T47D (cell line): ENCODE measurements at regions not wholly inside any gene's neighbourhood (a gene's known extent, or its start where the extent isn't known, plus 50 kb on each side); places are given as distances from the start of the nearest gene placed in this dataset.

Experiments
- DNase-seq, 2 experiments: peaks; one replicate each; pipeline versions ENCODE4 v3.0.0 to v3.0.0-alpha.2; 2011 to 2012; ENCODE audit warnings: low read depth in 1 of 2, low spot score in 1 of 2
- JUND ChIP-seq: IDR thresholded peaks from 2 replicates; pipeline ENCODE4 v1.6.1; 2012; ENCODE audit warnings: low read depth
- in situ Hi-C: cut with HindIII; loops from 2 replicates; pipeline ENCODE4 v1.10.0; 2016; ENCODE audit warnings: low sequenced_read_pairs, low pct_unique_long_range_greater_than_20kb

- DNase-seq: no peak
- in situ Hi-C loops: no loop called here
- TF ChIP-seq JUND: no peak
Observed at GRCh38 chr4:167421201-167421600, 186.9 kb upstream of the SPOCK3 start.

GRCh38 chr4:167424341-167425256 is 190.3 kb upstream of the SPOCK3 start:
- no peak for DNase-seq
- no peak for TF ChIP-seq JUND
- in situ Hi-C loops: no loop called here

DNA sequence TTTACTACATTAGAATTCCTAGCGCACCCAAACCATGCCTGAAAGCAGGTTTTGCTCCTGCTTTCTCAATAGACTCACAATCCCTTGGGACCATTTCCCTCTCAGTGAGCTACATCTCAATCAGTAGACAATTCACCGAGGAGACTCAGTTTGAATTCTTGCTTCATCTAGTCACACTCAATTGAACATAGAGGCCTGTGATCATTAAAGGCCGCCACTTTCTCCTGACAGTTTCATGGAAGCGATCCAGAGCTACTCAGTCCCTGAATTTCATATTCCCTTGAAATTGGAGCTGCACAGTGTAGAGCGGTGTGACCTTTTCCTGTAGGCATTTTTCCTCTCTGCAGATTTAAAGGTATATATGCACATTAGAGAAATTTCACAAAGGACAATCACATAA is 193.9 kb upstream of the SPOCK3 start:
- no peak for TF ChIP-seq JUND
- DNase-seq: peak in 1 of 2 experiments; percentile 9
- in situ Hi-C loops: no loop called here

DNA sequence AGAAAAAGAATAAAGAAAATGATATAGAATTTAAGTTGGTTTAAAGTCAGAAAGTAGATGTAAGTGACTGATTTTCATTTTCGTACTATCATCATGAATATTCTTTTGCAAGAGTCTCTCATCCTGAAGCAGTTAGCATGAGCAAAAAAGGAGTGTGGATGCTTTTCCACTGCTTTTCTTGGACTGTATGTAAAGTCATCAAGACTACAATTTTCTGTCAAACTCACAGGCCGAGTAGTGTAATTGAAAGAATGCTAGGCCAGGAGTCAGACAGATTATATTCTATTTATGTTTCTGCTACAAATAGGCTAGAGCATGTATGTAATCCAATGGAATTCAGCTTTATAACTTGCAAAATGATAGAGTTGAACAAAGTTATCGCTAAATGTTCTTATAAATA is 197.1 kb upstream of the SPOCK3 start:
- no peak for TF ChIP-seq JUND
- no peak for DNase-seq
- in situ Hi-C loops: no loop called here

- in situ Hi-C loops: no loop called here
- no peak for TF ChIP-seq JUND
- no peak for DNase-seq
Observed at GRCh38 chr4:167435786-167436185, 201.5 kb upstream of the SPOCK3 start.

DNA sequence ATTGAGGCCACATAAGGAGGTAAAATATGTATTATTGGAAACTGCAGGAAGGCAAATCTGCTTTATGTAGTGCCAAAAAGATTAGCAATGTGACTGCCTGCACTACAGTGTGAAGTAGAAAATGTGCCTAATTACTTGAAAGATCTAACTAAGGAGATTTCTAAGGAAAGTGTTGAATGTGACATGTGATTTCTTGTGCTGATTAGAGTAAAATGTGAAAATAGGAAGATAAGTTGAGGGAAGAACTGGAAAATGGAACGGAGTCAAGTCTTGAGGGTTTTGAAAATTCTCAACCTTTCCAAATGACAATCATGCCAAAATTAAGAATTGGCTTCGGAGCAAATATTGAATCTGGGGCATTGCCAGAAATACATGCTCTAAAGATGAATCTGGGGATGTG is 209.5 kb upstream of the SPOCK3 start:
- in situ Hi-C loops: no loop called here
- no peak for TF ChIP-seq JUND
- DNase-seq: no peak

DNA sequence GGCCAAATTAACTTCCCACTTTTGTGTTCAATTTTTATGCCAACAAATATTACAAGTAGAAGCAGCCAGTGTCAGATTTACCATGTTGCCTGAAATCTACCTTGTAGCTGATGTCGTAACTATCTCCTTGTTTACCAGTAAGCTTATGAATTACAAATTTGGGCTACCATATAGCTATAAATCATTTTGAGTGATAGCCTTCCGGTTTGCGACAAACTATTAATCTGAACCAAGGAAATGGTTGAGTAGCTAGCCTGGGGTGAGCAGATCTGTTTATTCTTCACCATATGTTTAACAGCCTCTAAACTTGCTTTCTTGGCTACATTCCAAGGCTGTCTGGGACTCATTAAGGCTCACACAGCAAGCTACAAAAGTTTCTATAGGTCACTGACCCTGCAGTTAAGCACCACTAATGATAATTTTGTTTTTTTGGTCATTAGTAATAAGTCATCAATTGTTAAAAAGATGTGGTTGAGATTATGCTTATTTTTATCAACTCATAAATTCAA is 218.7 kb upstream of the SPOCK3 start:
- no peak for TF ChIP-seq JUND
- in situ Hi-C loops: no loop called here
- no peak for DNase-seq

DNA sequence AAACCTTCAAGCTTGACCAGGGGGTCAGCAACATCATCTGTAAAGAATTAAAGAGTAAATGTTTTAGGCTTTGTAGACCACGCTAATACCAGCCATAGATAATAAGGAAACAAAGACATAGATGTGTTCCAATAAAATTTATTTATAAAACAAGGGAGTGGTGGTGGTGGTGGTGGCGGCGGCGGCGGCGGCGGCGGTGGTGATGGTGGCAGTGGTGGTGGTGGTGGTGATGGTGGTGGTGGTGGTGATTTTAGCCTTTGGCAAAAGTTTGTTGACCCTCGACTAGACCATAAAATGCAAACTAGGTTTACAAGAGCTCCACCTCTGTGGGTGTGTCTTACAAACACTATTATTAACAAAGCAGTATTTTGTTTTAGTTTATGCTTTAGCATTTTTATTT is 222.3 kb upstream of the SPOCK3 start:
- DNase-seq: no peak
- in situ Hi-C loops: no loop called here
- no peak for TF ChIP-seq JUND

DNA sequence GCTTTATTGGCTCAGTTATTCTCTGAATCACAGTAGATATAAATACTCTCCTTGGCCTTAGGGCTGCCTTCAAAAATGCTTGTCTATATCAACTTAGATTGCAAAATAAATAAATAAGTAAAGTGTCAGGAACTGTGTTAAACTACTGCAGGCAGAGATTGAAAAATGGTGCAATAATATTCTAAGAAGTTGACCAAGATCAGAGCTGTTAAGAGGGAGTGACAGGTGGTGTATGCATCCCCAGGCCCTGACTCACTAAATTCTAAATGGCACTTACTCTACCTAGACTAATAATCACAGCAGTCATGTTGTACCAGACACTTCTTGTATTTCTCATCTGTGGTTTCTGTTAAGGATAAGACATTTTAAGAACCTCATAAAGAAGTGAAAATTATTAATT is 235.1 kb upstream of the SPOCK3 start:
- TF ChIP-seq JUND: no peak
- in situ Hi-C loops: no loop called here

GRCh38 chr4:167475951-167476350 is 241.7 kb upstream of the SPOCK3 start:
- in situ Hi-C loops: no loop called here
- TF ChIP-seq JUND: no peak
- DNase-seq: no peak

More for the DNA sequence above, 235.1 kb upstream of the SPOCK3 start:
- no peak for DNase-seq

DNA sequence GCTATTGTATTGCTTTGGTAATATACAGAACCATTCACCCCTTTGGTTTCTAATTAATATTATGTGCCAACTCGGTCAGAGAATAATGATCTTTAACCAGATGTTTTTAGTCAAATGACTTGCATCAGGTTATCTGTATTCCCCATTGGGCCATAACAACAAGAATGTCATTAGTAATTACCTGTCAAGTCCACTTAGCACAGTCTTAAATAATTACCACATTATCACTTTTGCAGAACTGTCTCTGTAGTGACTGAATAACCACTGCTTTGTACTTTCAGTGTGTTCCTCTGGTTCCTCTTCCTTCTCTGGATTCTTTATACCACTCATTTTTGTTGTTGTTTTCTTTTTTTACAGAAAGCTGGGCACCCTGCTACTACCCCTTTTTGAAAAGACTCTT is 257.7 kb upstream of the SPOCK3 start:
- DNase-seq: no peak
- in situ Hi-C loops: no loop called here
- no peak for TF ChIP-seq JUND

- in situ Hi-C loops: no loop called here
- no peak for DNase-seq
- no peak for TF ChIP-seq JUND
Observed at GRCh38 chr4:167509551-167509950, 275.3 kb upstream of the SPOCK3 start.

DNA sequence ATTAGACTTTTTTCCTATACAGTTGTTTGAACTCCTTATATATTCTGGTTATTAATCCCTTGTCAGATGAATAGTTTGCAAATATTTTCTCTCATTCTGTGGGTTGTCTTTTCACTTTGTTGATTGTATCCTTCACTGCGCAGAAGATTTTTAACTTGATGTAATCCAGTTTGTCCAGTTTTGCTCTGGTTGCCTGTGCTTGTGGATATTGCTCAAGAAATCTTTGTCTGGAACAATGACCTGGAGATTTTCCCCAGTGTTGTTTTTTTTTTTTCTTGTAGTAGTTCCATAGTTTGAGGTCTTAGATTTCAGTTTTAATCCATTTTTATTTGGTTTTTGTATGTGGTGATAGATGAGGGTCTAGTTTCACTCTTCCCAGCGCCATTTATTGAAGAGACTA is 289.8 kb upstream of the SPOCK3 start:
- peak in 1 of 2 experiments; percentile 60 for DNase-seq
- TF ChIP-seq JUND: no peak
- in situ Hi-C loops: no loop called here

DNA sequence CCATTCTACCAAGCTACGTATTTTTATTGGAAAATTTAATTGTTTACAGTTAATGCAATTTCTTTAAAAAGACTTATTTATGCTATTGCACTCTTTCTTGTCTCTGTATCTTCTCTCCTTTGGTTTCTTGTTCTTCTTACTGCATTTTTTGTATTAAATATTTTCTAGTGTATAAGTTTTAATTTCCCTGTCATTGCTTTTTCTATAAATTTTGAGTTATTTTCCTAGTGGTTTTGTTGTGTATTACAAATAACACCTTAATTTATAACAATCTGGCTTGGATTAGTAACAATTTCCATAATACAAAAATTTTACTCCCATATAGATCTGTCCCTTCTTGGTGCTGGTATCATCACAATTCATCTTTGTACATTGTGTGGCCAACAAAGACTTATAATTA is 303.5 kb upstream of the SPOCK3 start:
- DNase-seq: no peak
- in situ Hi-C loops: no loop called here
- no peak for TF ChIP-seq JUND
